GM19372 (cell line): ENCODE measurements at regions not wholly inside any gene's neighbourhood (a gene's known extent, or its start where the extent isn't known, plus 50 kb on each side); places are given as distances from the start of the nearest gene placed in this dataset.

ENCODE experiments used
- ATAC-seq: cut with Tn5 transposase; IDR thresholded peaks from one replicate; pipeline ENCODE4 v1.9.1; 2021; ENCODE audit warnings: mild to moderate bottlenecking, low read depth, moderate library complexity; ENCODE audit not compliant: unreplicated experiment

DNA sequence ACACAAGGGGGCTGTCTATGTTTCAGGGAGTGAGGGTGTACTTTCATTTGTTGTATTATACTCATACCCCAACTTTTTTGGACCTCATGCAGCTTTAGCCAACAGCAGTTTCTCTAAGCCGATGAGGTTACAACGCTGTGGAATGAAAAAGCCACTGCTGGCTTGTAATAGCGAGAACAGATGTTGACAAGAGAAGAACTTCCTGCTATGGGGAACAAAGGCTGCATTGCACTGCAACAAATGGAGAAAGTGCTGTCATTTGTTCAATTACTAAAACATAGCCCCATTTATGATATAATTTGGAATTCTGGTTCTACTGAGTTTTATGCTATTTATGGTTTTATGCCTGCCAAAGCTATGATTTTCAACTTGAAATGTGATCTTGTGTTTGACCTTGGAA lies 104.2 kb upstream of the TMEM72 start:
- no peak for ATAC-seq

DNA sequence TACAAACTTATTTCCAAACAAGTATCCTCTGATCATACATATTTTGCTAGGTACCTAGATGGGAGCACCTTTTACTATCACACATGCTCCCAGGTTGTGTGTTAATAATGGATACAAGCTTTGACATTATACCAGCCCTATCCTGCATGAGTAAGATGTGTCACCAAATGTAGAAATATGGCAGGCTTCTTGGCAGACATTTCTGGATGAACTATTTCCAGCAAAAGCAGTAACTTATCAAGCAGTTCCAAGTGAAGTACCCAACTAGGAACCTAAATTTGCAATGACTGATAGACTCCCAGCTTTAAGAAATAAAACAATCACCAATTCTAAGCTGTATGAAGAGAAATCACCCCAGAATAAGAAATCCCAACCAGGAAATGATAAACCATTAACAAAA lies 103.7 kb upstream of the TMEM72 start:
- no peak for ATAC-seq

DNA sequence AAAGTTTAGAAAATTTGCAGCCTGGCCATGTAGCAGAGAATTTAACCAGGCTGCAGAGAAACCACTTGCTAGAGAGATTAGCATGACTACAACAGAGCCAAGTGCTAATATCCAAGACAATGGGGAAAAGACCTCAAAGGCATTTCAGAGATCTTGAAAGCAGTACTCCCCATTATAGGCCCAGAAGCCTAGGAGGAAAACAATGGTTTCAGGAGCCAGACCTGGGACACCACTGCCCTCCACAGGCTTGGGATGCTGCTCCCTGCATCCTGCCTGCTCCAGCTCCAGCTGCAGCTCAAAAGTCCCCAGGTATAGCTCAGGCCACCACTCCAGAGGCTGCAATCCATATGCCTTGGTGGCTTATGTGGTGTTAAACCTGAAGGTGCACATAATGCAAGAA lies 101.5 kb upstream of the TMEM72 start:
- no peak for ATAC-seq

DNA sequence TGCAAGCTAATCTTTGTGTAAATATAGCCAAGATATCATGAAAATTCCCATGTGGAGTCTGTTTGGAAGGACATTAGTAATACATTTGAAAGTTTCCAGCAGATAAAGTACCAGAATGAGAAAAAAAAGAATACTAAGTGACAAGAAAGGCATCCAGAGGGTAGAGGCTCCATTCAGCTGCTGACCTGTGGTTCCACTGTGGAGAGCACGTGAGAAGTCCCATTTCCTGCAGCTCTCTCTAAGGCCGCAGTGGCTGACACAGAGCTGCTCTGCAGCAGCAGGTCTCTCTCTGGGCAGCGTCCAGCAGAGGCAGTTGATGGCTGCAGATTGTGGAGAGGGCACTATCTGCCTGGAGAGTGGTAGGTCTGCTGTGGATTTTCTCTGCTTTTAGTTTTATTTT lies 100.1 kb upstream of the TMEM72 start:
- no peak for ATAC-seq

DNA sequence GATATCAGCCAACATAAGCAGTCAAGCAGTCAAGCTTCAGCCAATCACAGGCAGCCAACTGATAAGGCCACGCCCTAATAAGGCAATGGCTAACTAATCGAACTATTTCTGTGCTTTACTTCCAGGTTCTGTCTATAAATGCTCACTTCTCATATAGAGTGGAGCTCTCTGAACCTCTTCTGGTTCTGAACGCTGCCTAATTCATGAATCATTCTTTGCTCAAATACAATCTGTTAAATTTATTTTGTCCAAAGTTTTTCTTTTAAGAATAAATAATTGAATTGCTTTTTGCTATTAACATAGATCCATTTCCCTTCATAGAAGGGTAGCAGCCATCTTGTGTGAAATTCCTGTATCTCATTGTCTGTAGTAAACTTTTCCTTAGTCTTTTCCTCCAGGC lies 97.9 kb upstream of the TMEM72 start:
- no peak for ATAC-seq

DNA sequence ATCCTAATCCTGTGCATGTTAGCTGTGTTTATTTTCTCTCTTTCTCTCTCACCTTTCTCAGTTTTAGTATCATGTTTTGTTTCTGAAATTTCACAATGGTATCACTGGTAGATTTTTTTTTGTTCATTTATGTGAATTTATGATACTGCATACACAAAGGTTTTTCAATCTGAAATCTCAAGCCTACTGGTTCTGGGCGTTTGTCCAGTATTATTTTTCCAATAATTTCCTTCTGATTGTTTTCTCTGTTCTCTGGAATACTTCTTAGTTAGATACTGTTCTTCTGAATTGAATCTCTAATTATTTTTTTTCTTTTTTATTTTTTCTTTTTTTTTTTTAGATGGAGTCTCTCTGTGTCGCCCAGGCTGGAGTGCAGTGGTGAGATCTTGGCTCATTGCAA lies 96.2 kb upstream of the TMEM72 start:
- ATAC-seq, result no peak

DNA sequence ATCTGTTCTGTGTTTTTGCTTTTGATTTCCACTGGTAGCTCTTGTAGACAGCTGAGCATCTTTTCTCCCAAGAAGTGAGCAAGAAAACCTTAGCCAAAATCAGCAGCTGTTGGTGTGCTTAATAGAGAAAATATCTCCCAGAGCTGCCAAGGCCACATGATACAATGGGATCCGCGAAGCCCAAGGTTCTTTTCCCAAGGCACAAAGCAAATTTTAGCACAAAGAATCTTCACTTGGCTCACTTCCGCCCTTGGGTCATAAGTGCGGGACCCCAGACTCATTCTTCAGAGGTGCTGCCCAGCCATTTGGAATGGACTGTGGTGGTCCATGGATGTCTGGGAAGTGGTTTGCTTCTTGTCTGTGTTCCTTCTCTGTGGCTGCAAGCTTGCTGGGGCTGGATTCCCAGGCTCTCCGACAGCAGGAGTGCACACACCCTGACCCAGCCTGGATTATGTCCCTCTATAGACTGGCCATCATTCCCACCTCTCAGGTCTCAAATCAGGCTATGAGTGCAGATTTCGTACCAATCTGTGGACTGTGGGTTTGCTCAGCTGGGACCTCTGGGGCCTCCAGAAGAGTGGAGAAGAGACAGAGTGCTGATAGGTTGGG lies 93.0 kb upstream of the TMEM72 start:
- no peak for ATAC-seq

DNA sequence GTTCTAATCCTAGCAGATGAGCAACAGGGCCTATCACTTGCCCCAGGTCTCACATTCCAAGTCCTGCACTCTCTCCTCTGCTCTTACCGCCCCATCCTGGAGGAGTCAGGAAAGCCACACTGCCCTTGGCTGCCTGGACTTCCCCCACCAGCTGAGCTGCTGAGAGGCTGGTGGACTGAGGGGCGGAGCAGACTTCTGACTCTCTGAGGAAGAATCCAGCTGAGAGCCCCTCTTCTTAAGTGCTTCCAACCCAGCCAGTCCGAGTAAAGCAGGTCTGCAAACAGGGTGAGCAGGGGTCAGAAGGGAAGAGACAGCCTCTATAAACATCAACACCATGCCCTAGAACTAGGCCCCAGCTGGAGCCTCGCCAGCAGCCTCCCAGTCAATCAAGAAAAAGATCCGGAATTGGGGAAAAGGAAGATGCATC lies 92.4 kb upstream of the TMEM72 start:
- ATAC-seq, result no peak

DNA sequence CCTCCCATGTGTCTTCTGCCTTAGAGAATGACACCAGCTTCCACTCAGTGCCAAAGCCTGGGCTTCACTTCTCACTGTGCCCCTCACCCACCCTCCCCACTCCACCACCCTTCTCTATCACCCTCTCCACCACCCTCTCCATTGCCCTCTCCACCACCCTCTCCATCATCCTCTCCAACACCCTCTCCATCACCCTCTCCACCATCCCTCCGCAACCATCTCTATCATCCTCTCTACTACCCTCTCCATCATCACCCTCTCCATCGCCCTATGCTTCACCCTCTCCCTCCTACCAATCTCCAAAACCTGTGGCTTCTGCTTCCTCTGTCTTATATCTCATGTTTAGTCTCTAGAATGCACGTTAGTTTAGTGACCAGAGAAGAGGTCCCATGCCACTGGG lies 91.0 kb upstream of the TMEM72 start:
- no peak for ATAC-seq

DNA sequence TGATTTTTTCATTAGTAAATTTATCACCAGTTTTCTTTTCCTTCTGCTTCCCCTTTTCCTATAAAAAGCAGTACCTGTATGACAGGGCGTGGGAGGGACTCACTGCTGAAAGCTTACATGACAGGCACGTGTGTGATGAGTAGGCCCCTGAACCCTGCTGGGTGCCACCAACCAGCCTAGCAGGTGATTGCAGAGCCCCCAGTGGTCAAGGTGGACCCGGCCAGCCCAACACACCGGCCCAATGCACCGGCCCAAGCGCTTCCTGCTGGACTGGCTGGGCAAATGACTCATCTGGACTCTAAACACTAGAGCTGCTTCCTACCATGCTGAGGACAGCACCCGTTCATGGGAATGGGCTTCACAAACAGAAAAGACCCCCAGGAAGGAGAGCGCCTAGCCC lies 89.8 kb upstream of the TMEM72 start:
- no peak for ATAC-seq

DNA sequence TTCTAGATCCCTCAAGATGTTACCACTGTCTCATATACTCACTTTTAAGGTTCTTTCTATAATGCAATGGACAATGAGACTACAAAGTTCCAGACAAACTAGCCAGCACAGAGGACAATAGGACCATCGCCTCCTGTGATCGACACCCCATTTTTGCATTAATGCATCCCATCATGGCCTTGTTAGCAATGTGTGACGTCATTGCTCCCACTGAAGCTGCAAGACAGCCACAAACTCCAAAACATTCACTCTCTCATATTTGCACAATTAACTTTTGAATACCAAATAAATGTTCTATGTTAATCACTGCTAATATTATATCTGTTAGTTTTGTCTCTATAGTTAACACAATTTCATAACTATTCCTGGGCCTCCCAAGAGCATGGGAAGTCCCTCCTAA lies 88.8 kb upstream of the TMEM72 start:
- no peak for ATAC-seq

DNA sequence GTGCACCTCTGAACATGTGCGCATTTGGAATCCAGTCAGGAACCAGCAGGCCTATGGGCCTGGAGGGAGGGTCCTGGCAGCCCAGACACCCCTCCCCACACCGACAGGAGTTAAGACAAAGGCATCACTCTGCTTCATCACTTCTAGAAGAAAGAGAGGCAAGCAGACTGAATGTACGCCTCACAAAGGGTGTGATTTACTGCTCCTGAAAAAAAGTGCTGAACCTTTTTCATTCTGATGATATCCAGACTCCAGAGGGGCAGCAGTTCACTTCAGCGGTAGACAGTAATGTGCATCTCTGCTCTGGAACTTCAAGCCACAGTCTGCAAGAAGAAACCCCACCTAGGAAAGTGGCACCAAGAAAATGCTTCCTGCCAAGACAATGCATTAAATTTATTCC lies 88.2 kb upstream of the TMEM72 start:
- ATAC-seq, result no peak

DNA sequence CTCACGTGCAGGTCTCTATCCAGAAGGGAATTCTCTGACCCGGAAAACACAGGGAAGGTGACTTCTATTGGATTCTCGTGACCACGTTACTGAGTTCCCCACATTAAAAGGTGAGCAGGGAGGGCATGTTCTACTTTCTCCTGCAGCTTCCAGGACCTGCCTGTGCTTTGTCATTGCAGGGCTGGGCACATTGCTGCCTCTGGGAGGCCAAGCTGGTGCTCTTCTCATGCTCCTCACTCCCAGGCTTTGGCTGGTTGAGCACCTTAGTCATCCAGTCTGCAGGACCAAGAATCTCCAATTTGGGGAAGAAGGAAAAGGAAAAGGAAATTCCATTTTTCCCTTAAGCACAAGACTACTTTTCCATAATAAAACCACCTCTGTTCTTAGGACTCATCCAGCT lies 86.5 kb upstream of the TMEM72 start:
- ATAC-seq, result no peak

DNA sequence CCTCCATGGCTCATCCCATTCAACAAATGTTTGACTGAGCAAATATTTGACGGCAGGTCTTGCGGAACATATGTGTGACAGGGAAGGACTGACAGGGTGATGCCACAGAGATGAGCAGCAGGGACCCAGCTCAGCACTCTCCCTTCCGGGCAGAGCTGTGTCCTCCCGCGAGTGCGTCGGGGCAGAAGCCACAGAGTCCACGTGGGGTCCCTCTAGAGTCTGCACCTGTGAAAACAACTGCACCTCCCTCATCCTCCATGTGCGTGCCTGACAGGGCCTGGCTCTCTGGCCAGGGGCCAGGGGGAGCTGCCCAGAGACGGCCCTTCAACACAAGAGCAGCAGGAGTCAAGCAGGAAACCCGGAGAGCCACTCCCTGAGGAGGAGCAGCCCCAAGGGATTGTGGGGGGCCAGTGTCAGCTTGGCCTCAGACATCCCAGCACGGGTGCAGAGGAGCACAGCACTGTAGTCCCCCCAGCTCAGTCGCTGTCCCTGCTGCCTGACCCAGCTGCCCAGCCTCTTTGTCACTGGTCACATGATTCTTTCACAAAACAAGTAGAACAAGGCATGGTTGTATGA lies 83.6 kb upstream of the TMEM72 start:
- no peak for ATAC-seq

DNA sequence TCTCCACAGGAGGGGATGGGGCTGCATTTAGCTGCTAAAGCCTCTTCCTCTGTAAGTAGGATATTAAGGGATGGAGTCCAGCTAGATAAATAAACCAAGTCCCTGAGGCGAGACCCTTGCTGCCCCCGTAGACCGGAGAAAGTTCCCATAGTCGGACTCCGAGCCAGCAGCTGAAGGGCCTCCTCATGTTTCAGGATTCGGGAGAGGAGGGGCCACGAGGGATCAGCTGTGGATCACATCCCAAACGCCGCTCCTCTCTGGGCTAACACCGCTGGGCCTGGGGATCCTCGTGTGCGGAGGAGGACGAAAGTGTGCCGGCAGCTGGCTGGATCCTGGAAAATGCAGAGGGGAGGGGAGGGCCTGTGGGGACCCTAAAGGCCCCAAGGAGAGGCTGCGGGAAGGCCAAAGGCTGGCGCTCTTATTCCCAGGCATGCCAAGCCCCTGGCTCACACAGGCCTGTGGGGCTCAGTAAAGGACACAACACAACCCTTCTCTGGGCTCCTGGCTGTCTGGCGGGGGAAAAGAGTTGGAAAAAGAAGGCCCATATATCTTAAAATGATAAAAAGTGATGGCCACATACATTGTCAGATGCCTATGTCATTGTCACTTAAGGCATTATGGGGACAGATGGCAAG lies 82.5 kb upstream of the TMEM72 start:
- no peak for ATAC-seq

DNA sequence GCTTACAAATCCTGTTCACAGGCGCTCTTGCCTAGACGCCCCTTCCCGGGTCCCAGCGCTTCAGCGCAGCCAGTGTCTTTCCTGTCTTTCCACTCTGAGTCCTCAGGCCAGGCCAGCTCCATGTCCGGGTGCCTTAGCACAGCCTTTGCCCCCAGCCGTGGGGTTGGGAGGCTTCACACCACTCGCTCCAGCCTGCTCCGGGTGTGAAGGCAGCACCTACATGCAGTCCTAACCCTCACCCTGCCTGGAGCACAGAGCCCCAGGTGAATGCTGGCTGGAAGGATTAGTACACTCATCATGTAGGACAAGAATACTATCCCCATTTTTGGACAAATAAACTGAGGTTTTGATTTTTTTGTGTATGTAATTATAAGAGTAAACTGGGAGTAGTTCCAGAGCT lies 81.7 kb upstream of the TMEM72 start:
- ATAC-seq, result no peak

DNA sequence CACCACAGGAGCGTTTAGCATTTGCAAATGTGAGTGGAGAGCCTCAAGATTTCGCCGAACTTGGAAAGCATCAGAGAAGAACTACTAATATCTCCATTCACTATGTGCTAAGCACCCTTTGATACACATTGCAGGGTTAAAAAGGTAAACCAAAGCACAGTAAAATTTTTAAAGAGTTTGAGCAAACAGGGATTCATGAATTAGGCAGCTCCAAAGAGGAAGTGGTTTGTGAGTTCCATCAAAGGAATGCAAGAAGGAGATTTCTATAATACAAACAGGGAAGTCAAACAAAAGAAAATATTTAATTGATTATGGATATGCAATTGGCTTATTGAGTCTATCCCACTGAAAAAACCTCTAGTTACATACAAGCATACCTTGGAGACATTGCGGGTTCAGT lies 81.1 kb upstream of the TMEM72 start:
- ATAC-seq, result no peak

DNA sequence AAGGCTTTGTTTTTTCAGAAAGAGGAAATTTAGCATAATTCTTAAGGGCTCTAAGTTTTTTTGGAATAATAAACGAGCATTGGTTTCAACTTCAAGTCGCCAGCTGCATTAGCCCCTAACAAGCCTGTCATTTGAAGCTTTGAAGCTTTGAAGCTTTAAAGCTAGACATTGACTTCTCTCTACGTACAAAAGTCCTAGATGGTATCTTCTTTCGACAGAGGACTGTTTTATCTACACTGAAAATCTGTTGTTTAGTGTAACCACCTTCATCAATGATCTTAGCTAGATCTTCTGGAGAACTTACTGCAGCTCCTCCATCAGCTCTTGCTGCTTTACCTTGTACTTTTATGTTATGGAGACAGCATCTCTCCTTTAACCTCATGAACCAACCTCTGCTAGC lies 79.6 kb upstream of the TMEM72 start:
- ATAC-seq, result no peak

DNA sequence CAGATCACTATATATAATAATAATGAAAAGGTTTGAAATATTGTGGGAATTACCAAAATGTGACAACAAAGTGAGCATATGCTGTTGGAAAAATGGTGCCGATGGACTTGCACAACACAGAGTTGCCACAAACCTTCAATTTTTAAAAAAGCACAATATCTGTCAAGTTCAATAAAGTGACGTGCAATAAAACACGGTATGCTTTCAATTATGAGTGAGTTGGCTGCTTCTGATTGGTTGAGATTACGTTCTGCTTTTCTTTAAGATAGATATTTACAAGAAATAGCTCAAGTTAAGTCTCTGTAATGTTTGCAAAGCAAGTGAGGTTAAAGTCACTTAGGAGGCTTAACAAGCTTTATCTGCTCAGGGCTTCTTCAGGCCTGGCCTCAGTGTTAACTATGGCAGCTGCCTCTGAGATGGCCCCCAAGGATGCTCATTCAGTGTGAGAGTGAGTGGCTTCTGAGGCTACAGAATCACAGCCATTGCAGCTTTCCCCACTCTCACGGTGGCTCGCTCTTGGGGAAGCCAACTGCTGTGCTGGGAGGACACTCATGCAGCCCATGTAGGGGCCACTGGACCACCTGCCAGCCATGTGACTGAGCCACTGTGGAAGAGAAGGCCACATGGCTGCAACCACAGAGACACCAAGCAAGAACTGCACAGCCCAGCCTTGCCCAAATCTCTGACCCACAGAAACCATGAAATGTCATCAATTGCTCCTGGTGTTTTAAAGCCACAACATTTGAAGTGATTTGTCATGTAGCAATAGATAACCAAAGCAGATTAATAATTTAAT lies 78.3 kb upstream of the TMEM72 start:
- ATAC-seq, result no peak

DNA sequence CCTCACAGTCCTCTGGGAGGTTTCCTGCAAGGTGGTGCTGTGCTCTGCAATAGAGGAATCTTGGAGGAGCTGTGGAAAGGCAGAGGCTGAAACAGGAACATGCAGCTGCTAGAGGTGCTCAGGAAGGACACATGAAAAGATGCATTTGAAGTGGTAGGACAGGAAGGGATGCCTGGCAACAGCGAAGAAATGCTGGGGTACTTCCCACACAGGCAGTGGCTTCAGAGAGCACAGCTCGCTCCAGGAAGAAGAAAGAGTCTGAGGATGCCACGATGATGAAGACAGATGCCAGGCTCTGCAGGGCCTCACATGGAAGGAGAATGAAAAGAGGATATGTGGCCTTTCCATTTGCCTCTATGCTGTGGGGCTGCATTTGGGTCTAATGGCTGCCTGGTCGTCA lies 77.0 kb upstream of the TMEM72 start:
- ATAC-seq, result no peak

DNA sequence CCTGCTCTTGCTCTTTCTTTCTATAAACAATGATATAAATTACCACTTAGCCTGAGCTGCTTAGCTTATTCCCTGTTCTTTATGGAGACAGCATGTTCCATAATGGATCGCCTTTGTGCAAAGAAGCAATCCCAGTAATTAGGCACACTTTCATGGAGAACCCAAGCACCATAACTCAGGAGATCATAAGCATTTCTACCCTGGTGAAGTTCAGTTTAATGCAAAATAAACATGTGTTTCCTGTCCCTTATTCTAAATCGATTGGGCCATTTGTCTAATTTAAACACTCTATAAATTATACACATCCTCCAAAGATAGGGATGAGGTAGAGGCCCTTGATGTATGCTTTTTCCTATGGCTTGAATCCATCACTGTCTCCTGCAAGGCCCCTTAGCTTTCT lies 75.8 kb upstream of the TMEM72 start:
- ATAC-seq, result no peak

DNA sequence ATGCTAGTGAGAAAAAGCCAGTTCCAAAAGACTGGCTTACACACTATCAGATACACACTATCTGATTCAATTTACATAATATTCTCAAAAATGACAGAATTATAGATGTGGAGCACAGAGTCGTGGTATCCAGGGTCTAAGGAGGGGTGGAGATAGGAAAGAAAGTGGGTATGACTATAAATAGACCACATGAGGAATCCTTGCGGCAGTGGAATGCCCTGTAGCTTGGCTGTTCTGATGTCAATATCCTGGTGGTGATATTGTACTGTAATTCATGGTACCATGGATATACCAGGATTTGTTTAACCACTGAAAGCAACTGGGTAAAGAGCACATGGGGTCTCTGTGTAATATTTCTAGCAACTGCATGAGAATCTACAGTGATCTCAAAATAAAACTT lies 67.7 kb upstream of the TMEM72 start:
- ATAC-seq, result no peak
